ENCODE measurements at regions not wholly inside any gene's neighbourhood (a gene's known extent, or its start where the extent isn't known, plus 50 kb on each side); places are given as distances from the start of the nearest gene placed in this dataset.
"Not testable (repeated sequence)": the region's sequence is repeated elsewhere in the genome, so short reads cannot be mapped to it uniquely, and the experiment has no call there.

GRCh38 chr1:223025190-223025734 lies 117.8 kb downstream of the TLR5 start:
- not testable (repeated sequence) for DNase-seq

GRCh38 chr1:223026639-223027038 lies 116.4 kb downstream of the TLR5 start:
- DNase-seq = not testable (repeated sequence)

- no peak for DNase-seq
These were observed 112.9 kb downstream of the TLR5 start for GRCh38 chr1:223029985-223030769.

DNA sequence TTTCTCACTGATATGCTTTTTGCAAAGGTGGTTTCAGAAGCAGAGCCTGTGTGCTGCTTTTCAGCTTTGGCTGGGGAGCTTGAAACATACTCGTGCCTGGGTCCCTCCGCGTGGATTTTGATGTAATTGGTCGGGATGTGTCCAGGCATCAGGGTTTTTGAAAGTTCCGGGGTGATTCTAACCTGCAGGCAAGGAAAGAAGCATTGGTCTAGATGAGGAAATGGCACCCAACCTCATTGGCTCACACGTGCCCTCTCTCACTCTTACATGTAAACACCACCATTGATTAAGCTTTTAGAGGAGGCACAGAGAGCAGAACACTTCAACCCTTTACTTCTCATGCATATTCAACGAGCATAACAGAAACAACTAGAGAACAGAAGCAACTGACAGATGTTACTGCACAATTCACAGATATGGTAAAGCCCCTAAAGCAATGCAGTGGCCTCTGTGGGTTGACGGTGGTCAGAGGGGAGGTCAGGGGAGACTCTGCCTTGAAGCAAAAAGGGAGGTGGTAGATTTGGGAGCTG lies 112.1 kb downstream of the TLR5 start:
- DNase-seq = no peak

DNA sequence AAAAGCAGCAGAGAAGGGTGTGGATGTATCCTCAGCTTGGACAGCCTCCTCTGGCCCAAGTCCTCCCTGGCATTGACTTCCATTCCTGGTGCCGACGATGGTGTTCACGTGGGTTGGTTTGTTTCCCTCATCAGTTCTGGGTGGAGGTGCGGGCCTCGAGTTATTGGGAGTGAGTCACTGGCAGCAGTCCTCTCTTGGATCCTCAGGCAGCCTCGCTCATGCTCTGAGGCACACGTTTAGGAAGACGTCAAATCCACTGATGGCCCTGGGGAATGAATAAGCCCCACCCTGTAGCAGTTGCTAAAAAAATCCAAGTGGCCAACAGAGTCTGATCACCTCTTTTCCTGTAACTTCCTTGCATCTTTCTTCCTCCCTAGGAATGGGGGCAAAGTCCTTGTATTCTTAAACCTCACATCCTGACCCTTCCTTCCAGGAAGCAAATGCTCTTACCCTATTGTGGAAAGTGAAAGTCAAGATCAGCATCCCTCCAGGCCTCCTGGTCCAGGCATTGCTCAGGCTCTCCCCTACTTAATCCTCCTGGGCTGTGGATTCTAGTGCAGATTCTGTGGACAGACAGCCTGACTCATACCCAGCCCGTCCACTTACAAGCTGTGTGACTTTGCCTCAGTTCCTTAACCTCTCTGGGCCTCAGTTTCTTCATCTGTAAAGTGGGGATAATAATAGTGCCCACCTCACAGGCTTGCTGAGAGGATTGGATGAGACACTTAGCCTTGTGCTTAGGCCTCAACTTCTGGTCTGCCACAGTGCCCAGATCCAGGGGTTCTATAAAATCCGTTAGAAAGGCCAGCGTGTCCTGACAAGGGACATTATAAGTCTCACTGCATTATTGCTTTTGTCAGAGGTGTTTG lies 111.1 kb downstream of the TLR5 start:
- no peak for DNase-seq

DNA sequence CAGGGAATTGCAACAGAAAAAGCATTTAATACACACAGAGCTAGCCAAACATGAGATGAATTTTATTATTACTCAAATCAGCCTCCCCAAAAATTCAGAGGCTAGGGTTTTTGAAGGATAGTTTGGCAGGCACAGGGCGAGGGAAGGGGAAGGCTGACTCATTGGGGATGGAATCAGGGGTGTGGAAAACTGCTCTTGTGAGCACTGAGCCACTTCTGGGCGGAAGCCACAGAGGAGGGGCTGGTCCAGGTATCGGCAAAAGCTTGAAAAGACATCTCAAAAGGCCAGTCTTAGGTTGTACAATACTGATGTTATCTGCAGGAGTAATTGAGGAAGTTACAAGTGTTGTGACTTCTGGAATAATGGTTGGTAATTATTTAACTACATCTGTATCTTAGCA lies 109.4 kb downstream of the TLR5 start:
- DNase-seq = no peak

GRCh38 chr1:223034270-223034798 lies 108.7 kb downstream of the TLR5 start:
- DNase-seq = no peak

GRCh38 chr1:223035724-223036478 lies 107.1 kb downstream of the TLR5 start:
- no peak for DNase-seq

- DNase-seq = no peak
These were observed 106.6 kb downstream of the TLR5 start for GRCh38 chr1:223036479-223036845.

- DNase-seq = no peak
These were observed 105.2 kb downstream of the TLR5 start for GRCh38 chr1:223037845-223038244.

DNA sequence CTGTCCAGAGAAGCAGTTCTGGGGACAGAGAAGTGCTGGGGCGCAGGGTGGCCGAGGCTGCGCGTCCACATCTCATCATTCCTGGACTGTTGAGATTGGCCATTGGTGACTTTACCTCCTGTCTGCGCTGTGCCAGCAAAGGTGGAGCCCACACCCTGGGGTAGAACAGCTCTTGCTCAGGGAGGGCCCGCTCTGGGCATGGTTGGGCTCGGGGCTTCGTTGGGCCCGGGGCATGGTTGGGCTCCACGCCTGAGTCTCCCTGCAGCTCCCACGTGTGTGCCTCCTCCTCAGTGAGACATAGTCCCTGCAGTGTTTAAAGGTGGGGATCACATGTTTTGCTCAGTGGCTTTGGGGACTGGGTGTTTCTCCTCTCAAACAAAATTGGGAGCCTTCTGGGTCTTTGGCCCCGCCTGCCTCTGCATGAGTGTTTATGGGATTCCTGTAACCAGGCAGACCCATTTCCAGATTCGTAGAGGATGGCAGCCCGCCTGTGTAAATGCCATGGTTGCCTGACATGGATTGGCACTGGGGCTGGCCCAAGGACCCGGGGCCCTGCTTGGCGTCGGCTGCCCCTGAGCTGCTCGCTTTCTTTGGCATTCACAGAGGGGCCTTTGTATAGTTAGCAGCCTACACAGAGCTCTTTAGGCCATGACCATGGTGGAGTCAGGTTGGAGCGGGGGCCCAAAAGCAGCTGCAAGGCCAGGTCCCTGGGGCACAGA lies 104.6 kb downstream of the TLR5 start:
- DNase-seq = no peak

DNA sequence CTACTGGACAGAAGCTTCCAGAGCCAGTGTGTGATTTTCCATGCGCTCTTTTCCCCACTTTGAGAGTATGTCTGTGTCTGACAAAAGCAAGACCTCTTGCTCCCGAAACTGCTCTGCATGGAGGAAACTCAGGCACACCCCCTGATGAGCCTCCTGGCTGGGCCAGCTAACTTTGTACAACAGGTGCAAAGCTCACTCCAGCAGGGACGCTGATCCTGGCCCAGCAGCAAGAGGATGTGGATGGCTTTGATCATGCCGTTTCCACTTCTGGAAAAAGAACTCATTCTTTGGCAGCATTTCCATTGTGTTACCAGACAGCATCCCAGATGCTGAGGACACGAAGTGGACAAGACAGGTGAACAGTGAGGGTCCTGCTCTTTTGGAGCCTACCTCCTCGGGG lies 103.1 kb downstream of the TLR5 start:
- DNase-seq = no peak

DNA sequence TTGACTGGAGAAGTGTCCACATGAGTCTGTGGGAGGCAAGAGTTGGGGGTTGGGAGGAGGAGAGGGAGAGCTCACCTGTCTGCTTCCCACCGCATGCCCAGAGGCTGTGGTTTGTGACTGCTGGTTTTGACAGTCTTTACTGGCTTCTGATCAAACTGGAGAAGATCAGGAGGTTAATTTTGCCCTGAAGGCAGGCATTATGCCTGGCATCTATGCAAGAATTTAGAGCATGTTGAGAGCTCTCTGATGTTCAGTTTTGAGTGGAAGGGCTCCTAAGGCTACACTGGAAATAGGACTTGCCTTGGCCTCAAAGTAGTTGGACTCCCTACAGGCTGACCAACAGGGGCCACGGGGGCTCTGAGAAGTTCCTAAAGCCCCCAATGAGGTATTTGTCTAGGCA lies 101.6 kb downstream of the TLR5 start:
- DNase-seq = no peak

DNA sequence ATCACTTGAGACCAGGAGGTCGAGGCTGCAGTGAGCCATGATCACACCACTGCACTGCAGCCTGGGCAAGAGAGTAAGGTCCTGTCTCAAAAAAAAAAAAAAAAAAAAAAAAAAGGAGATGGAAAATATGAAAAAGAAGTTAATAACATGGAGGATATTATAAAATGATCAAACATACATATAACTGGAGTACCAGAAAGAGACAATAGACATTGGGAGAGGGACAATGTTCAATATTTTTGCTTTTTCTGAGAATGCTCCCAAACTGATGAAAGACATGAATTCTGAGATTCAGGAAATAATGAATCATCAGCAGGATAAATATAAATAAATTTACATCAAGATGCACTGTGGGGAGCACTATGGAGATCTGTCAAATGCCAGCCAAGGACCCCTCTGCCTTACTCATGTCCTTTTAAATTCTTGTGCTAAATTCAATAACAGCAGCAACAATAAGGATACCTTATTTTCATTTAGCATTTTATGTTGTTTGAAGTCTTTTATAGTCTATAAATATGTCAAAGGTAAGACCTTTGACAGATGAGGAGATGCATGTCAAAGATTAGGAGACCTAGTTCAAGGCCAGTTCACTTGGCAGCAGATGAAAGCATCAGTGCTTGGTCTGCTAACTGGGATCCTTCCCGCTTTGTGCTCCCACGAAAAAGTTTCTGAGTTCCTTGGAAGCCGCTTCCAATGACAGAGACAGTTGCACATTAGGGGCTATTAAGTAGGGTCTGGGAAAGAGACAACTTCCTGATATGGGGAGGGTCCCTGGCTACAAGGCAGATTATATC lies 97.7 kb downstream of the TLR5 start:
- DNase-seq = no peak

DNA sequence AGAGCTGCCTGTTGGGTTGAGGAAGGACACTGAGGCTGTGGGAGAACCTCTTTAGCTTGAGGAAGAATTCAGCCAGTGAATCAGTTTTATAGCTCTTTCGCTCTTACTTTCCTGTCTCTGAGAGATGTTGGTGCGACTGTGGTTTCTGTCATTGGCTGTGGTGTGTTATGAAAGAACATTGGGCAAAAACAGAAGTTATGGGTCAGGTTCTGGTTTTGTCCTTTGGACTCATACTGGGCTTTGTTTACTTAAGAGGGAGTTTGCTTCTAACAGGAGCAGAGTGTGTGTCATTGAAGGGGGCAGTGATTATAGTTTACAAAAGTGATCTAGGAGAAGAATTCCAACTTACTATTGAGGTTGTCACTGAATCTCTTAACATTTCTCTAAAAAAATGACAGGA lies 97.0 kb downstream of the TLR5 start:
- no peak for DNase-seq

- not testable (repeated sequence) for DNase-seq
These were observed 96.6 kb downstream of the TLR5 start for GRCh38 chr1:223046463-223046862.

DNA sequence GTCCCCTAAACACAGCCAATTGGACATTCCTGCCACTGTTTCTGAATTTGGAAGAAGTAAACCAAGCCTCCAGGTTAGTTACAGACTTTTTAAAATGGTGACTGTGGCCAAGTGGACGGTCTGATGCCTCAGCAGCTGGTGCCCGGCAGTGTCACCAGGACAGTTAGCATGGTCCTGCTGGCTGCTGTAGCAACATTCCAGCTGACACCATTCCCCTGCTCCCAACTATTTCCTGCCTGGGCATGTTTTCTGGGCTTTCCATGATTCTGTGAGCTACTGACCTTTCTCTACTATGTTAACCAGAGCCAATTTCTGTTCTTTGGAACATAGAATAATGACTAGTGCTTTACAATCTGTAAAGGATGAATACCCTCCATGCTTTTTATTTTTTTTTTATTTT lies 95.0 kb downstream of the TLR5 start:
- DNase-seq = no peak

DNA sequence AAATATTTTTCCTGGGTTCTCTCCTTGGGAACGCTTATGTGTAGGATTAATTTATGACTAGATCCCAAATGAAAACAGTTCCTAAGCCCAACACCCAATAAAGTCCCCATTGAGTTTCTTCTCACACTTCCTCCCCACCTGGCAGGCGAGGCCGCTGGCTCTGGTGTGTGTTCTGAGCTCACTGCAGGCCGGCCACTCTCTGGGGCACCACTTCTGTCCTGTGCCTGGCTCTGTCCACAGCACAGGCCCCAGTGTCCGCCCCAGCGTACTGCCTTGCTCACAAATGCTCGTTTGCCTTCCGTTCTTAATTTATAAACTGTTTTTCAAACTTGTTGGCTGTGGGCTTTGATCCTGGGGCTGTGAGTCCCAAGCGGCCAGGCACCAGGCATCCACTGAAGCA lies 90.6 kb downstream of the TLR5 start:
- no peak for DNase-seq

GRCh38 chr1:223052931-223053330 lies 90.1 kb downstream of the TLR5 start:
- DNase-seq = no peak

- no peak for DNase-seq
These were observed 86.2 kb downstream of the TLR5 start for GRCh38 chr1:223056802-223057201.

DNA sequence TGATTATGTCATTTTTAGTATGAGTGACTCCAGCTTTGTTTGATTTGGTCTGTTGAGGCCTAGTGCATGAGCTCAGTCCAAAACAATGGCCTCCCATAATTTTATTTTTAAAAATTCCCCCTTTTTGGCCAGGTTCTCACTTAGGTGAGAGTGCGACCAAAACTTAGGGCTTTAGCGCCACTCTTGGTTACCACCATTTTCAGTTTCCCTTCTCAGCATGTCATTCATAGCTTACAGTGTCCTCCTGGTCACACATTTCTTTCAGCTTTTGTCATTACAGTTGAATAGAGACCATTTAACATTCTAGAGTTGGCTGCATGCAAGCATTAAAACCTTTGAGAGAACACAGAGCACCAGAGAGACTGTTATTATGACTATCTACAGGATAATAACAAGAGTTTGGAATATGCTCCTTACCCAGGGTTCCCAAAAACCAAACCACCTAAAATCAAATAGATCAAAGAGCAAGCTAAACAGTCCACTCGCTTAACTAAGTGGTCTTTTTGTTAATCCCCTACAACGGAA lies 85.4 kb downstream of the TLR5 start:
- DNase-seq = no peak
